Subcutaneous abdominal adipose tissue (tissue), 5 donors: ENCODE measurements at regions not wholly inside any gene's neighbourhood (a gene's known extent, or its start where the extent isn't known, plus 50 kb on each side); places are given as distances from the start of the nearest gene placed in this dataset.
"Not testable (repeated sequence)": the region's sequence is repeated elsewhere in the genome, so short reads cannot be mapped to it uniquely, and the experiment has no call there.

Experiments
- H3K27ac ChIP-seq: one replicate; pipeline ENCODE4 v1.7.0; 2013; ENCODE audit warnings: low read depth, mild to moderate bottlenecking, inconsistent platforms, low read length, moderate library complexity
- H3K27me3 ChIP-seq, 5 donors: one replicate each; pipeline ENCODE4 v1.7.0; 2013; ENCODE audit warnings: low read length in 5 of 5, inconsistent platforms in 1 of 5; ENCODE audit not compliant: control insufficient read depth in 5 of 5, insufficient read depth in 4 of 5
- H3K36me3 ChIP-seq, 5 donors: one replicate each; pipeline ENCODE4 v1.7.0; 2013; ENCODE audit warnings: low read length in 5 of 5; ENCODE audit not compliant: control insufficient read depth in 5 of 5, insufficient read depth in 5 of 5
- H3K4me1 ChIP-seq, 5 donors: one replicate each; pipeline ENCODE4 v1.7.0; 2013; ENCODE audit warnings: low read length in 5 of 5, mild to moderate bottlenecking in 3 of 5, moderate library complexity in 1 of 5; ENCODE audit not compliant: control insufficient read depth in 5 of 5, insufficient read depth in 5 of 5
- H3K4me3 ChIP-seq, 5 donors: one replicate each; pipeline ENCODE4 v1.7.0; 2013; ENCODE audit warnings: low read length in 5 of 5, low read depth in 1 of 5
- H3K9ac ChIP-seq, 5 donors: one replicate each; pipeline ENCODE4 v1.7.0; 2013; ENCODE audit warnings: low read length in 5 of 5, mild to moderate bottlenecking in 4 of 5, moderate library complexity in 3 of 5
- H3K9me3 ChIP-seq, 5 donors: one replicate each; pipeline ENCODE4 v1.7.0; 2013; ENCODE audit warnings: low read length in 5 of 5; ENCODE audit not compliant: control insufficient read depth in 5 of 5
- donor health status: healthy.
- donor health status: healthy.
- donor health status: healthy.
- donor health status: healthy.
- donor health status: healthy.

DNA sequence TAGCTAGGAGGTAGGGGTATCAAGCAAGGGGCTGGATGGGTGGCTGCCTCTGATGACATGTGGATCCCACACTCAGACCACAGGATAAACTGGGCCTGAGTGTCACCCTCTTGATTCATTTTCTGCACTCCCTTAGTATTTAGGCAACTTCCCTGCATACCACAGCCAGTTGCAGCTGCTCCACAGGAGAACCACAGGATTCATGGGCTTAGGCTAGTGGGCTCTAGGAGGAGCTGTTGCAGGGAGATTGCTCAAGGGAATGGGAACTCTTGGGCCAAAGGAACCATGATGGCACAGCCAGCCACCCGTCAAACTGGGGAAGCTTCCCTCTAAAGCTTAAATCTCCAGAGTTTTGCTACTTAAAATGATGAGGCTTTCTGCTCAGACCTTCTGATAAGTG, 269.7 kb upstream of the ASIC2 start:
- Histone ChIP-seq H3K27ac (no peak overlapping the region), H3K9me3 (peaks cover 0 to 6% (median 0%) of the 10 kb centered on the region in 5 donors), H3K36me3 (no peaks in the 10 kb centered on the region), H3K4me3 (no peak overlapping the region), H3K9ac (no peak overlapping the region), H3K4me1 (peaks cover 0 to 11% (median 2%) of the 10 kb centered on the region in 5 donors), H3K27me3 (no peaks in the 10 kb centered on the region)

- no peaks in the 10 kb centered on the region for H3K36me3 ChIP-seq
- no peak overlapping the region for H3K4me3 ChIP-seq
- H3K4me1 ChIP-seq, result peaks cover 0 to 11% (median 2%) of the 10 kb centered on the region in 5 donors
- no peak overlapping the region for H3K27ac ChIP-seq
- H3K9me3 ChIP-seq, result no peaks in the 10 kb centered on the region
- no peak overlapping the region for H3K9ac ChIP-seq
- H3K27me3 ChIP-seq, result no peaks in the 10 kb centered on the region
Observed at GRCh38 chr17:33564146-33564545, 271.1 kb upstream of the ASIC2 start.

- Histone ChIP-seq H3K4me1 (no peaks in the 10 kb centered on the region), H3K4me3 (no peak overlapping the region), H3K9ac (no peak overlapping the region), H3K9me3 (no peaks in the 10 kb centered on the region), H3K27ac (no peak overlapping the region), H3K36me3 (no peaks in the 10 kb centered on the region), H3K27me3 (no peaks in the 10 kb centered on the region)
Observed at GRCh38 chr17:33567223-33567622, 274.1 kb upstream of the ASIC2 start.

- peaks cover 0 to 8% (median 3%) of the 10 kb centered on the region in 5 donors for H3K27me3 ChIP-seq
Observed at GRCh38 chr17:33572615-33573014, 279.5 kb upstream of the ASIC2 start.

DNA sequence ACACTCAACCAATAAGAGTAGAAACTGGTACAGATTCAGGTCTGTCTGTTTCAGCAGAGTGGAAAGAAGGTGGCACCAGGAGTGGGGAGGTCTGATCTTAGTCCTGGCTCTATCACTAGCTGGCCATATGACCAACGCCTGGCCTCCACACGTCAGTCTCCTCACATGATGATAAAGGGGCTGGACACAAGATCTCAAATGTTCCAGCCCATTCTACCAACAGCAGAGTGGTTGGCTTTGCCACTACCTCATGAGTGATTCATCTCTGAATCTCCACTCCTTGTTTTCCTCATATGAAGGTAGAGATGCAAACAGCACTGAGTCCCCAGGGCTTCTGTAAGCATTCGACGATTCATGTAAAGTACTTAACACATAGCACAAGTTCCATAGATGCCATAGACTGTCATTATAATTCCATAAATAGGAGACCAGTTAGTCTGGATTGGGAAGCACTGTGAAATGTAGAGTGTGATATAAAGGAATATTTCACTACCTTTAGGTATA, 281.9 kb upstream of the ASIC2 start:
- peaks cover 0 to 2% (median 0%) of the 10 kb centered on the region in 5 donors for H3K4me1 ChIP-seq
- H3K27ac ChIP-seq, result no peak overlapping the region
- no peak overlapping the region for H3K9ac ChIP-seq
- peaks cover 0 to 4% (median 0%) of the 10 kb centered on the region in 5 donors for H3K9me3 ChIP-seq
- no peaks in the 10 kb centered on the region for H3K36me3 ChIP-seq
- H3K4me3 ChIP-seq, result no peak overlapping the region
- H3K27me3 ChIP-seq, result peaks cover 0 to 11% (median 3%) of the 10 kb centered on the region in 5 donors

More at GRCh38 chr17:33572615-33573014, 279.5 kb upstream of the ASIC2 start:
- Histone ChIP-seq H3K9ac (no peak overlapping the region), H3K4me1 (peaks cover 0 to 2% (median 0%) of the 10 kb centered on the region in 5 donors), H3K9me3 (peaks cover 0 to 4% (median 0%) of the 10 kb centered on the region in 5 donors), H3K4me3 (no peak overlapping the region), H3K27ac (no peak overlapping the region), H3K36me3 (no peaks in the 10 kb centered on the region)

- H3K36me3 ChIP-seq, H3K9me3 ChIP-seq, H3K4me1 ChIP-seq, H3K27ac ChIP-seq, H3K9ac ChIP-seq, H3K4me3 ChIP-seq: not testable (repeated sequence)
- H3K27me3 ChIP-seq, result peaks cover 0 to 11% (median 3%) of the 10 kb centered on the region in 5 donors
Observed at GRCh38 chr17:33579740-33580139, 286.6 kb upstream of the ASIC2 start.

GRCh38 chr17:33580215-33580614, 287.1 kb upstream of the ASIC2 start:
- Histone ChIP-seq H3K9ac (no peak overlapping the region), H3K36me3 (no peaks in the 10 kb centered on the region), H3K27me3 (peaks cover 0 to 11% (median 3%) of the 10 kb centered on the region in 5 donors), H3K9me3 (peaks cover 0 to 3% (median 0%) of the 10 kb centered on the region in 5 donors), H3K27ac (no peak overlapping the region), H3K4me3 (no peak overlapping the region), H3K4me1 (peaks cover 0 to 3% (median 0%) of the 10 kb centered on the region in 5 donors)

DNA sequence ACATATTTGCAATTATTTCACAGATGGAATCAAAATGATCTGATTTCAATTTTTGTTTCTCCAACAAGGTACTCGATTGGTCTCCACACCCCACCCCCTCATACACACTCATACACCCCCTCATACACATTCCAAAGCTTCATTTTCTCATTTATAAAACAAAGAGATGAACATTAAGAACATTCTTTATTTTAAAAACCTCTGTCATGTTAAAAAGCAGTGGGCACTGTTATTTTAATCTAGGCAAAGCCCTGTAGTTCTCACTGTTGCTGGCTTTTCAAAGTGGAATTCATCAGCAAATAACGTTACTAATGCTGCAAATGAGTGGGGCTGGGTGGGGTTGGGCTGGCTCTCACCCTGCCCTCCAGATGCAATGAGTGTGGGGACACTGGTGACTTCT, 289.6 kb upstream of the ASIC2 start:
- no peak overlapping the region for H3K9ac ChIP-seq
- H3K27me3 ChIP-seq, result peaks cover 0 to 8% (median 1%) of the 10 kb centered on the region in 5 donors
- H3K36me3 ChIP-seq, result no peaks in the 10 kb centered on the region

DNA sequence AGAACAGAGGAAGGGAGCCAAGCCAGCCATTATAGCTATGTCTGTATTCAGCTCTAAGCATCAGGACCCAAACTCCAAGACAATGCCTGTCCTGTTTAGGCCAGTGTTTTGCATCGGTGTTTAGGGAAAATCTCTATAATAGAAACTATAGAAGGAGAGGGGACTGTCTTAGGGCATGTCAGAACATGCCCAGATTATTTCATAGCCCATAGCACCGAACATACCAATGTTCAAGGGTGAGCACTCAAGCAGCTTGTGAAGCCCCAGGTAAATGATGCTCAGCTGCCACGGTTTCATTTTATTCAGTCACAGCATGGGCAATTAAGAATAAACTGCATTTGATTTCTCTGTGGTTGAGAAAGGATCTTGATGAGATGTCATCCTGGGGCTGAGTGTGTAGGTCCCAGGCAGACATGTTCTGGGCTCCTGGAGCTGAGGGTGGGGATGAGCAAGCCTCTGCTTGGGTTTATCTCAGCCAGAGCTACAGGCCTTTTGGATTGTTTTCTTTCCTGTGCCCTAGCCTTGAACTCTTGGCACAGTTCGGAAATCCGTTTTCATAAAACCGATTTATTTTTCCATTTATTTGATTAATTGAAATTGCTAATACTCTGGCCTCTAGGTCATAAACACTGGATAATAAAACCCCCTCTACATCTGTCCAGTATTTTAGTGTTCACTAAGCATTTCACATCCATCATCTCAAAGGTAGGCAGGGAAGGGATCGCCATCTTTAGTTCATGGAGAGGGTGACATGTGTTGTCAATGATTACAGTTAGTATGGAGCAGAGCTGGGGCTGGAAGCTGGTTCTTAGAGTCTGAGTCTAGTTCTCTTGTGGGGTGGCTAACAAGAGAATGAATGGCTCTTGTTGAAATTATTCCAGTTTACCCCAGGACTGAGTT, 290.7 kb upstream of the ASIC2 start:
- H3K27me3 ChIP-seq, result peaks cover 0 to 9% (median 0%) of the 10 kb centered on the region in 5 donors
- no peak overlapping the region for H3K27ac ChIP-seq

More for the DNA sequence above, 289.6 kb upstream of the ASIC2 start:
- H3K4me1 ChIP-seq, result peaks cover 0 to 3% (median 0%) of the 10 kb centered on the region in 5 donors
- H3K9me3 ChIP-seq, result peaks cover 0 to 3% (median 0%) of the 10 kb centered on the region in 5 donors
- H3K27ac ChIP-seq, result no peak overlapping the region
- H3K4me3 ChIP-seq, result no peak overlapping the region

GRCh38 chr17:33593991-33594390, 300.9 kb upstream of the ASIC2 start:
- H3K4me3 ChIP-seq, result no peak overlapping the region
- H3K36me3 ChIP-seq, result no peaks in the 10 kb centered on the region
- H3K9ac ChIP-seq, result no peak overlapping the region
- H3K27me3 ChIP-seq, result peaks cover 0 to 12% (median 0%) of the 10 kb centered on the region in 5 donors
- H3K4me1 ChIP-seq, result no peaks in the 10 kb centered on the region
- no peak overlapping the region for H3K27ac ChIP-seq
- no peaks in the 10 kb centered on the region for H3K9me3 ChIP-seq

More for the DNA sequence above, 290.7 kb upstream of the ASIC2 start:
- Histone ChIP-seq H3K9ac (no peak overlapping the region), H3K36me3 (no peaks in the 10 kb centered on the region), H3K4me1 (peaks cover 0 to 3% (median 0%) of the 10 kb centered on the region in 5 donors), H3K4me3 (no peak overlapping the region), H3K9me3 (peaks cover 0 to 3% (median 0%) of the 10 kb centered on the region in 5 donors)
